ENCODE measurements at regions not wholly inside any gene's neighbourhood (a gene's known extent, or its start where the extent isn't known, plus 50 kb on each side); places are given as distances from the start of the nearest gene placed in this dataset.

GRCh38 chrX:96373047-96373355 is 311.6 kb upstream of the DIAPH2 start:
- no peak for TF ChIP-seq CTCF (IDR thresholded peaks at IDR 0.05)
- no peak for TF ChIP-seq EP300 (IDR thresholded peaks at IDR 0.05; ENCODE audit: low read depth)
- TF ChIP-seq POLR2AphosphoS5 (IDR thresholded peaks at IDR 0.05) = no peak
- no peak for TF ChIP-seq POLR2A (IDR thresholded peaks at IDR 0.05)
- WGBS, 2 donors (ENCODE audit: low coverage in 1 of 2) = 33 to 55% methylated on average over 2 to 4 of the region's 4 CpGs

GRCh38 chrX:96376266-96376665 is 308.4 kb upstream of the DIAPH2 start:
- 23 to 37% methylated on average over 2 of the region's 2 CpGs for WGBS, 2 donors (ENCODE audit: low coverage in 1 of 2)
- Histone ChIP-seq H3K27me3 (no peaks in the 10 kb centered on the region), H3K36me3 (no peaks in the 10 kb centered on the region), H3K4me3 (no peak overlapping the region), H3K4me1 (peaks cover 0 to 2% (median 0%) of the 10 kb centered on the region in 4 donors), H3K27ac (no peak overlapping the region), H3K9me3 (no peaks in the 10 kb centered on the region)
- intact Hi-C loops (cut with DNase I; ENCODE audit: low total_unique reads) = no loop called here
- TF ChIP-seq POLR2AphosphoS5 (IDR thresholded peaks at IDR 0.05) (no peak), EP300 (IDR thresholded peaks at IDR 0.05; ENCODE audit: low read depth) (no peak), CTCF (IDR thresholded peaks at IDR 0.05) (no peak), POLR2A (IDR thresholded peaks at IDR 0.05) (no peak)
- DNase-seq = no peak
- in situ Hi-C loops (cut with MboI; ENCODE audit: low pct_ligation_motif_present in 1 of 4, low pct_unique_long_range_greater_than_20kb in 1 of 4, low sequenced_read_pairs in 3 of 4) = no loop called here

More at GRCh38 chrX:96373047-96373355, 311.6 kb upstream of the DIAPH2 start:
- H3K4me1 ChIP-seq = peaks cover 0 to 2% (median 0%) of the 10 kb centered on the region in 4 donors
- no peak for DNase-seq
- in situ Hi-C loops (cut with MboI; ENCODE audit: low pct_ligation_motif_present in 1 of 4, low pct_unique_long_range_greater_than_20kb in 1 of 4, low sequenced_read_pairs in 3 of 4) = no loop called here
- no peaks in the 10 kb centered on the region for H3K36me3 ChIP-seq
- H3K27me3 ChIP-seq = no peaks in the 10 kb centered on the region
- H3K9me3 ChIP-seq = no peaks in the 10 kb centered on the region
- intact Hi-C loops (cut with DNase I; ENCODE audit: low total_unique reads) = no loop called here
- no peak overlapping the region for H3K27ac ChIP-seq
- no peak overlapping the region for H3K4me3 ChIP-seq

GRCh38 chrX:96379951-96380350 is 304.7 kb upstream of the DIAPH2 start:
- in situ Hi-C loops (cut with MboI; ENCODE audit: low pct_ligation_motif_present in 1 of 4, low pct_unique_long_range_greater_than_20kb in 1 of 4, low sequenced_read_pairs in 3 of 4) = no loop called here
- WGBS, 2 donors (ENCODE audit: low coverage in 1 of 2) = 27 to 33% methylated on average over 1 of the region's 1 CpG

GRCh38 chrX:96382018-96382417 is 302.6 kb upstream of the DIAPH2 start:
- Histone ChIP-seq H3K36me3 (no peaks in the 10 kb centered on the region), H3K4me3 (no peak overlapping the region), H3K27ac (no peak overlapping the region), H3K9me3 (no peaks in the 10 kb centered on the region), H3K4me1 (no peaks in the 10 kb centered on the region), H3K27me3 (no peaks in the 10 kb centered on the region)
- in situ Hi-C loops (cut with MboI; ENCODE audit: low pct_ligation_motif_present in 1 of 4, low pct_unique_long_range_greater_than_20kb in 1 of 4, low sequenced_read_pairs in 3 of 4) (no loop called here), intact Hi-C loops (cut with DNase I; ENCODE audit: low total_unique reads) (no loop called here)
- no peak for DNase-seq
- TF ChIP-seq CTCF (IDR thresholded peaks at IDR 0.05) (no peak), EP300 (IDR thresholded peaks at IDR 0.05; ENCODE audit: low read depth) (no peak), POLR2A (IDR thresholded peaks at IDR 0.05) (no peak), POLR2AphosphoS5 (IDR thresholded peaks at IDR 0.05) (no peak)

More at GRCh38 chrX:96379951-96380350, 304.7 kb upstream of the DIAPH2 start:
- Histone ChIP-seq H3K9me3 (no peaks in the 10 kb centered on the region), H3K4me1 (no peaks in the 10 kb centered on the region), H3K27me3 (no peaks in the 10 kb centered on the region), H3K4me3 (no peak overlapping the region), H3K36me3 (no peaks in the 10 kb centered on the region), H3K27ac (no peak overlapping the region)
- TF ChIP-seq POLR2AphosphoS5 (IDR thresholded peaks at IDR 0.05) (no peak), CTCF (IDR thresholded peaks at IDR 0.05) (no peak), EP300 (IDR thresholded peaks at IDR 0.05; ENCODE audit: low read depth) (no peak), POLR2A (IDR thresholded peaks at IDR 0.05) (no peak)
- DNase-seq = no peak
- intact Hi-C loops (cut with DNase I; ENCODE audit: low total_unique reads) = no loop called here

All from transverse colon (tissue), 4 donors.